ENCODE measurements at regions not wholly inside any gene's neighbourhood (a gene's known extent, or its start where the extent isn't known, plus 50 kb on each side); places are given as distances from the start of the nearest gene placed in this dataset.

DNA sequence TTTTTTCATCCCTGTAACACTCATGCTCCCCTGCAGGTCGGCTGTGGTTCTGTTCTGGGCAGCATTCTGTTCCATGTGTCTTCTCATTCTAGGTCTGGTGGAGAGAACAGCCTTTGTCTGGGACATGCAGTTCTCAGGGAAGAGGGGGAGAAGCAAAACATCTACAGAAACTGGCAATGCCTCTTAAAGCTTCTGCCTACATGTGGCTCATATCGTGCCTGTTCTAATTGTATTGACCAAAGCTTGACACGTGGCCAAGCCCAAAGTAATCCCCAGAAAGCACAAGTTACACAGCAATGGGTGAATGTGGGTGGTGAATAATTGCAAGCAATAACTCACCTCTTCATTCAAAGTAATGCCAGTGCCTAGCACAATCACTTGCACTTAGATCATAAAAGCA, 218.2 kb upstream of the IL12B start:
- H3K9me3 ChIP-seq (ENCODE audit: control insufficient read depth, insufficient read depth, low read length): no peaks in the 10 kb centered on the region
- H3K4me1 ChIP-seq (ENCODE audit: control insufficient read depth, insufficient read depth, low read length): no peaks in the 10 kb centered on the region
- no peaks in the 10 kb centered on the region for H3K36me3 ChIP-seq (ENCODE audit: control insufficient read depth, insufficient read depth, low read length)
- H3K27me3 ChIP-seq (ENCODE audit: control insufficient read depth, insufficient read depth, low read length): no peaks in the 10 kb centered on the region
- H3K4me3 ChIP-seq (ENCODE audit: low read depth, low read length): no peak overlapping the region
- no peak overlapping the region for H3K9ac ChIP-seq (ENCODE audit: low read depth, low read length)

DNA sequence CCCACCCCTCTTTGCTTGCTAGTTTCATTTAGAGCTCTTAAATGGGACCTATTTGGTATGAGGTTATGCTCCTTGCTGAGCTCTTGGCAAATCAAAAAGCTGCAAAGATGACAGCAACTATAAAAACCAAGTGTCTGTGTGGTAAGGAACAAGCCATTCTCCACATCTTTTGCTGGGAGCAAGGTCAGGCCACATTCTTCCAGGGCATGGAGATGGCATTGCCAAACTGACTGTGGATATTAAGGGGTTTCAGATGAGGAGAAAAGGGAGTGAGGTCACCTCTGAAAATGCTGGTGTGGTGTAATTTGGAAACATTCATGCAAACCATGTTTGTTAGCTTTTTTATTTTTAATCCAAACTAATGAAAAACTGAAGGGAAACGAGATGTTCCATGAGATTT, 218.8 kb upstream of the IL12B start:
- H3K9me3 ChIP-seq (ENCODE audit: control insufficient read depth, insufficient read depth, low read length): no peaks in the 10 kb centered on the region
- H3K4me3 ChIP-seq (ENCODE audit: low read depth, low read length): no peak overlapping the region
- no peaks in the 10 kb centered on the region for H3K4me1 ChIP-seq (ENCODE audit: control insufficient read depth, insufficient read depth, low read length)
- no peak overlapping the region for H3K9ac ChIP-seq (ENCODE audit: low read depth, low read length)
- H3K36me3 ChIP-seq (ENCODE audit: control insufficient read depth, insufficient read depth, low read length): no peaks in the 10 kb centered on the region
- H3K27me3 ChIP-seq (ENCODE audit: control insufficient read depth, insufficient read depth, low read length): no peaks in the 10 kb centered on the region

DNA sequence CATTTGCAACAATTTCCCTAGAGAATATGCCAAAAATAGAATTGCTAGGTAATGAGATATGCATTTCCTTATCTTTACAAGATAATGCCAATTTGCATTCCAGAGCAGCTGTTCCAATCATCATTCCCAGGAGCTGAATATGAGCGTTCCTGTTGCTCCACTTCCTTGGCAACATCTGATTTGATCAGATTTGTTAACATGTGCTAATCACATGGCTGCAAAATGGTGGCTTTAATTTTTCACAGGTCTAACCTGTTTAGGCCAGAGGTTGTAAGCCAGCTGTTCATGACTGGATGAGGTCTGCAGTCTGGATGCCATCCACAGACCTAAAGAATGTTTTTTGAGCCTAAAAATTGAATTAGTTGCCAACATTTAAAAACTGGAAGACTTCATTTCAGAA, 220.7 kb upstream of the IL12B start:
- no peaks in the 10 kb centered on the region for H3K36me3 ChIP-seq (ENCODE audit: control insufficient read depth, insufficient read depth, low read length)
- H3K4me3 ChIP-seq (ENCODE audit: low read depth, low read length): no peak overlapping the region
- H3K27me3 ChIP-seq (ENCODE audit: control insufficient read depth, insufficient read depth, low read length): no peaks in the 10 kb centered on the region
- H3K9me3 ChIP-seq (ENCODE audit: control insufficient read depth, insufficient read depth, low read length): no peaks in the 10 kb centered on the region
- no peaks in the 10 kb centered on the region for H3K4me1 ChIP-seq (ENCODE audit: control insufficient read depth, insufficient read depth, low read length)
- no peak overlapping the region for H3K9ac ChIP-seq (ENCODE audit: low read depth, low read length)

DNA sequence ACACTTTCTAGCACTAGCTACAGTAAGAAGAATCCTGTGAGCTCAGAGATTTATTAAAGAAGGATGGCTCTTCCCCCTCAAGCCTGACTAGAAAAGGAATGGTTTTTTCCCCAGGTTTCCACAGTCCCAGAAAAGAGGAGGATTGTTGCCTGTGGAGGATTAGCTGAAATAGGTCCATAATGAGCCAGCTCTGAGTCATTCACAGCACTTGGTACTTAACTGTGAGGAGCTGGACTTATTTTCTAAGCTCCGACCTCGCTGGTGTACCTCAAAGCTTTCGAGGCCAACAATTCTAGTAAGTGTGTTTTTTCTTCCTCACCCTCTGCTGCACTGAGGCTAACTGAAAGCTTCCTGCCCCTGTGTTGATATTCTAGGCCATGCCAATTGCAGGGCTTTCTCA, 222.5 kb upstream of the IL12B start:
- H3K4me1 ChIP-seq (ENCODE audit: control insufficient read depth, insufficient read depth, low read length): no peaks in the 10 kb centered on the region
- H3K4me3 ChIP-seq (ENCODE audit: low read depth, low read length): no peak overlapping the region
- no peaks in the 10 kb centered on the region for H3K36me3 ChIP-seq (ENCODE audit: control insufficient read depth, insufficient read depth, low read length)
- no peaks in the 10 kb centered on the region for H3K9me3 ChIP-seq (ENCODE audit: control insufficient read depth, insufficient read depth, low read length)
- H3K9ac ChIP-seq (ENCODE audit: low read depth, low read length): no peak overlapping the region
- no peaks in the 10 kb centered on the region for H3K27me3 ChIP-seq (ENCODE audit: control insufficient read depth, insufficient read depth, low read length)

DNA sequence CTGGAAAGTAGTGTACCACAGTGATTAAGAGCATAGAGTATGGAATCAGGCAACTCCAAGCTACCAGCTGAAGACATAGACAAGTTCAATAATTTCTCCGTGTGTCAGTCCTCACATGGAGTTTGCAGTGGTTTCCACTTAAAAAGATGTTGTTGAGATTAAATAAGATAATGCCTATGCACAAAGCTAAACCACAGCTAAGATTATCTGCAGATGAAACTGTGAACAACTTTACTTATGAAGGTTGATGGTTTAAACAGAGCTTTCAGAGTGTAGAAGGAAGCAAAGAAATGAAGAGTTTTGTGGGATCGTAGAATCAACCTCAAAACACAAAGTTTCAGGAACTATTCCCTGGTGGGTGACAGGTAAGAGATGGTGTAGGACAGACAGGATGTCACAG, 223.5 kb upstream of the IL12B start:
- H3K27me3 ChIP-seq (ENCODE audit: control insufficient read depth, insufficient read depth, low read length): no peaks in the 10 kb centered on the region
- no peak overlapping the region for H3K9ac ChIP-seq (ENCODE audit: low read depth, low read length)
- no peak overlapping the region for H3K4me3 ChIP-seq (ENCODE audit: low read depth, low read length)
- no peaks in the 10 kb centered on the region for H3K9me3 ChIP-seq (ENCODE audit: control insufficient read depth, insufficient read depth, low read length)
- H3K36me3 ChIP-seq (ENCODE audit: control insufficient read depth, insufficient read depth, low read length): no peaks in the 10 kb centered on the region
- no peaks in the 10 kb centered on the region for H3K4me1 ChIP-seq (ENCODE audit: control insufficient read depth, insufficient read depth, low read length)

DNA sequence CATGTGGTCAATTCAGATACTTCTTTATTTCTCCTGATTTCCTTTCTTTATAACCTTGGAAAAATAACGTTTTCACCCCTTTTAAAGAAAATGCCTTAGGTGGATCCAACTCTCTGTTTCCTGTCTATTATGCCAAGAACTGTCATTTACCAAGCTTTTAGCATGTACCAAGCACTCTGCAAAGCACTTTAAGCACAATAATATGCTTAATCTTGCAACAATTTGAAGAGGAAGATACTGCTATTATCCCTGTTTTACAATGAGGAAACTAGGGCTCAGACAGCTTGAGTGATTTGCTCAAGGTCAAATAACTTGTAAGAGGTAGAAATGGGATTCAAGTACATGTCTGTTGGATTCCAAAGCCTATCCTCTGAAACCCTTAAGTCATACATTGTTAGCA, 224.8 kb upstream of the IL12B start:
- Histone ChIP-seq H3K9ac (ENCODE audit: low read depth, low read length) (no peak overlapping the region), H3K36me3 (ENCODE audit: control insufficient read depth, insufficient read depth, low read length) (no peaks in the 10 kb centered on the region), H3K27me3 (ENCODE audit: control insufficient read depth, insufficient read depth, low read length) (no peaks in the 10 kb centered on the region), H3K9me3 (ENCODE audit: control insufficient read depth, insufficient read depth, low read length) (no peaks in the 10 kb centered on the region), H3K4me3 (ENCODE audit: low read depth, low read length) (no peak overlapping the region), H3K4me1 (ENCODE audit: control insufficient read depth, insufficient read depth, low read length) (no peaks in the 10 kb centered on the region)

DNA sequence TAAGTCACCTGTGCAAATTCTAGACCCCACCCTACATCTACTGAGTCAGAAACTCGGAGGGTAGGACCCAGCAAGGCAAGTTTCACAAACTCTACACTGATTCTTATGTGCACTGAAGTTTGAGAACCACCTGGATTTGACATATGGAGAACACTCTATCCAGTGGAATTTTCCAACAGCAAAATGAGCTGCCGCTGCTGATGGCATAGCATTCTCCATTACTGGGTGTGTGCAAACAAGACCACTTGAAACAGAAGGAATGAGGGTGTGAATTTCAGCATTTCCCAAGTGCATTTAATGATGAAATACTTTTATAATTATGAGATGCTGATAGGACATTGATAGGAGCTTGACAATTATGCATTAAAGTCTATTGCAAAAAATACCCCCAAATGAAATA, 229.1 kb upstream of the IL12B start:
- Histone ChIP-seq H3K4me1 (ENCODE audit: control insufficient read depth, insufficient read depth, low read length) (no peaks in the 10 kb centered on the region), H3K36me3 (ENCODE audit: control insufficient read depth, insufficient read depth, low read length) (no peaks in the 10 kb centered on the region), H3K27me3 (ENCODE audit: control insufficient read depth, insufficient read depth, low read length) (no peaks in the 10 kb centered on the region), H3K9ac (ENCODE audit: low read depth, low read length) (no peak overlapping the region), H3K9me3 (ENCODE audit: control insufficient read depth, insufficient read depth, low read length) (no peaks in the 10 kb centered on the region), H3K4me3 (ENCODE audit: low read depth, low read length) (no peak overlapping the region)

DNA sequence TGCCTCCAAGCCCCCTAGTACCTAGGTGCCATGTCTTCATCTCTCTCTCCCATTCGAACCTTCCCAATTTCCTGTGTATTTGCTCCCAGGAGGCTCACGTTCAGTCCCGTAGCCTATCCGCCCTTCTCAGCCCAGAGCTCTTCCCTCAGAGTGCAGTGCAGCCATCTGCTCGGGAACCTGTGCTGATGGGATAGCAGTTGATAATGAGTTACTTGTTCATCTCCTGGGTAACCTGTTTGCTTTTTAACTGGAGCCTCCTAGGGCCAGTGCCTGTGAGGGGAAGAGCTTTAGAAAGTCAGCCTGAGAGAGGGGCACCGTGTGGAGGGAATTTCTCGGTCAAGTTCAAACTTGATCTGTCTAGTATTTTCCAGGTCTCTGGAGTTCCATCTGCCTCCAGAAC, 229.8 kb upstream of the IL12B start:
- no peak overlapping the region for H3K4me3 ChIP-seq (ENCODE audit: low read depth, low read length)
- no peaks in the 10 kb centered on the region for H3K36me3 ChIP-seq (ENCODE audit: control insufficient read depth, insufficient read depth, low read length)
- no peak overlapping the region for H3K9ac ChIP-seq (ENCODE audit: low read depth, low read length)
- H3K4me1 ChIP-seq (ENCODE audit: control insufficient read depth, insufficient read depth, low read length): no peaks in the 10 kb centered on the region
- no peaks in the 10 kb centered on the region for H3K27me3 ChIP-seq (ENCODE audit: control insufficient read depth, insufficient read depth, low read length)
- no peaks in the 10 kb centered on the region for H3K9me3 ChIP-seq (ENCODE audit: control insufficient read depth, insufficient read depth, low read length)

DNA sequence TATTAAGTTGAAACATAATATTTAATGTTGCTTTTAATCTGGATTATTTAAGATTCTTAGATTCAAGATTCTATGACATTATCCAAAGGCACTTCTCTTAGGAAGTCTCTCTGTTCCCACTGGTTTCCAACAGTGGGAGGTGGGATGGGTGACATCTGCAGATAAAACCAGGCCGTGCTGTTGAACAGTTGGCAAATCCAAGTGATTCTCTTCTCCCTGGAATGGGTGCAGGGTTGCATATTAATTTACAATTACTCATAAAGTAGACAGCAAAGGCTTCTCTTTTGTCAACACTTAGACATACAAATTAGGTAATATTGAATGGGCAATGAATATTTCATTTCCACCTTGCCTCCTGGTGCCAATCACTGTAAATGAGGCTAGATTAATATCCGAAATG, 233.7 kb upstream of the IL12B start:
- no peak overlapping the region for H3K9ac ChIP-seq (ENCODE audit: low read depth, low read length)
- no peaks in the 10 kb centered on the region for H3K27me3 ChIP-seq (ENCODE audit: control insufficient read depth, insufficient read depth, low read length)
- H3K4me3 ChIP-seq (ENCODE audit: low read depth, low read length): no peak overlapping the region
- H3K36me3 ChIP-seq (ENCODE audit: control insufficient read depth, insufficient read depth, low read length): no peaks in the 10 kb centered on the region
- no peaks in the 10 kb centered on the region for H3K4me1 ChIP-seq (ENCODE audit: control insufficient read depth, insufficient read depth, low read length)
- no peaks in the 10 kb centered on the region for H3K9me3 ChIP-seq (ENCODE audit: control insufficient read depth, insufficient read depth, low read length)

DNA sequence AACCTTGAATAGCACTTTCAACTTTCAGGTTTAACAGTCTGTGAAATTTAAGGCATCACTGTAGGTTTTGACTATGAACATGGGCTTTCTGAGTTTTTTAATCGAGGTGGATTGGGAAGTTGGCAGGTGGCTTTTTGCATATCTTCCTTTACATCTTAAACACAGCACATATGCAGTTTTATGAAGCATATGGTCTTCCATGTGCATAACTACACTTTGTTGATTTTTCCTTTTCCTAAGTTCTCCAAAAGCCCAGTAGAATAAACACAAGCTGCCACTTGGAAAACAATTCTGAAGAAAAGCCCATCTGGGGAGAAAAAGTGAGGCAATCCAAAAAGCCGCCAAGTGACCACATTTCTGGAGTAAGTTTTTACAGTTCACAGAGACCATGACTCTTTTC, 236.5 kb upstream of the IL12B start:
- H3K9me3 ChIP-seq (ENCODE audit: control insufficient read depth, insufficient read depth, low read length): no peaks in the 10 kb centered on the region
- no peaks in the 10 kb centered on the region for H3K27me3 ChIP-seq (ENCODE audit: control insufficient read depth, insufficient read depth, low read length)
- no peak overlapping the region for H3K9ac ChIP-seq (ENCODE audit: low read depth, low read length)
- H3K36me3 ChIP-seq (ENCODE audit: control insufficient read depth, insufficient read depth, low read length): no peaks in the 10 kb centered on the region
- no peaks in the 10 kb centered on the region for H3K4me1 ChIP-seq (ENCODE audit: control insufficient read depth, insufficient read depth, low read length)
- H3K4me3 ChIP-seq (ENCODE audit: low read depth, low read length): no peak overlapping the region

DNA sequence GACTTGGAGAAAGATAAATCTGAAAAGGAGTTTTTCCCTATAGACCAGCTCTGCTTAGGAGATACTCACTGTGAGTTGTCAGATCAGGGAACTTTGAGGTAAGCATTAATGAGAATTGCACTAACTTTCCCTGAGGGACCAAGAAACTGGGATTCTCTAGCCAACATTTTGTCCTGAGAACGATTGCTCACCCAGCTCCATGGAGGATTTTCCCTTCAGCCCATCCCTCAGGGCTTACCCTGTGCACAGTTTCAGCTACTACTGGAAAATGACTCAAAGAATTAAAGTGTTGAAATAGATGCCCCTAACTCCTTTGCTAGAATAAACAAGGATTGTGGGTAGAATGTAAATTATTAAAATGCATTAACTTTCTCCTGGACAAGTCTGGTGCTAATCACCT, 237.2 kb upstream of the IL12B start:
- Histone ChIP-seq H3K9me3 (ENCODE audit: control insufficient read depth, insufficient read depth, low read length) (no peaks in the 10 kb centered on the region), H3K27me3 (ENCODE audit: control insufficient read depth, insufficient read depth, low read length) (no peaks in the 10 kb centered on the region), H3K4me3 (ENCODE audit: low read depth, low read length) (no peak overlapping the region), H3K36me3 (ENCODE audit: control insufficient read depth, insufficient read depth, low read length) (no peaks in the 10 kb centered on the region), H3K4me1 (ENCODE audit: control insufficient read depth, insufficient read depth, low read length) (no peaks in the 10 kb centered on the region), H3K9ac (ENCODE audit: low read depth, low read length) (no peak overlapping the region)

DNA sequence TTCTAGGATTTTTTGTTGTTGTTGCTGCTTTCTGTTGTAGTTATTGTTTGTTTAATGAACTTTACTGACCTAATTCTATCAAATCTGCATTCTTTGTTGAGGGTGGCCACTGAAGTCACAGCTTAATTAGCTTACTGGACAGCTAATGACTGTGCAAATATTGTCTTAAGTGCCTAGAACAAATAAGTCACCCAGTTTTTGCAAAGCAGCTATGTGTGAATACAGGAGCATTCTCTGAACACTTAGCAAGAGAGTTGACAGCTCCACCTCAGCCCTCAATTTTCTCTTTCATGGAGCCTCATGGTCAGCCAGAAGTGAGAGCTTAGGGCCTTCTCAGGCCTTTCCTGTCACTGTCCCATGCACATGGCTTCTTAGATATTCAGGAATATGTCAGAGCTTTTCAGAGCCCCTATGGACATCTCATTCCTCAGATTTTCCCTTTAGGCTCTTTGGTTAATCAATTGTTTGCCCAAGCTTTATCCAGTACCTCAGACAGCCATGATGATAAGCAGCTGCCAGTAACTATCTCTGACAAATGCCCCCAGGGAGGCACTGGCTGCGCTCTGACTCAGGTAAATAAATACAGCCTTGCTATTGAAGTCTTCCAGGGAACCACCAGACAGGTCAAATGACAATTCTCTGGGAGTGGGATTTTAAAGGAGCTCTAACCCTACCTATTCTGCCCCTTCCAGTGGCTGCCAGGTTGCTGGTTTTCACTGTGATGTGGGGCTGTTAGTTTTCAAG, 241.4 kb upstream of the IL12B start:
- H3K4me1 ChIP-seq (ENCODE audit: control insufficient read depth, insufficient read depth, low read length): no peaks in the 10 kb centered on the region
- no peaks in the 10 kb centered on the region for H3K9me3 ChIP-seq (ENCODE audit: control insufficient read depth, insufficient read depth, low read length)
- no peaks in the 10 kb centered on the region for H3K36me3 ChIP-seq (ENCODE audit: control insufficient read depth, insufficient read depth, low read length)
- H3K9ac ChIP-seq (ENCODE audit: low read depth, low read length): no peak overlapping the region
- no peak overlapping the region for H3K4me3 ChIP-seq (ENCODE audit: low read depth, low read length)
- H3K27me3 ChIP-seq (ENCODE audit: control insufficient read depth, insufficient read depth, low read length): no peaks in the 10 kb centered on the region

All from iPS-15b (cell line).